ENCODE measurements at regions not wholly inside any gene's neighbourhood (a gene's known extent, or its start where the extent isn't known, plus 50 kb on each side); places are given as distances from the start of the nearest gene placed in this dataset.

- no peak for TF ChIP-seq CTCF (IDR thresholded peaks at IDR 0.05)
- TF ChIP-seq POLR2A (IDR thresholded peaks at IDR 0.05), result no peak
These were observed 225.4 kb downstream of the GALC start for GRCh38 chr14:87767567-87767901.

All from adrenal gland (tissue), 5 donors.